ENCODE measurements at regions not wholly inside any gene's neighbourhood (a gene's known extent, or its start where the extent isn't known, plus 50 kb on each side); places are given as distances from the start of the nearest gene placed in this dataset.
A peak's percentile ranks its signal among the peaks of the same experiment; 100 is the strongest.

DNA sequence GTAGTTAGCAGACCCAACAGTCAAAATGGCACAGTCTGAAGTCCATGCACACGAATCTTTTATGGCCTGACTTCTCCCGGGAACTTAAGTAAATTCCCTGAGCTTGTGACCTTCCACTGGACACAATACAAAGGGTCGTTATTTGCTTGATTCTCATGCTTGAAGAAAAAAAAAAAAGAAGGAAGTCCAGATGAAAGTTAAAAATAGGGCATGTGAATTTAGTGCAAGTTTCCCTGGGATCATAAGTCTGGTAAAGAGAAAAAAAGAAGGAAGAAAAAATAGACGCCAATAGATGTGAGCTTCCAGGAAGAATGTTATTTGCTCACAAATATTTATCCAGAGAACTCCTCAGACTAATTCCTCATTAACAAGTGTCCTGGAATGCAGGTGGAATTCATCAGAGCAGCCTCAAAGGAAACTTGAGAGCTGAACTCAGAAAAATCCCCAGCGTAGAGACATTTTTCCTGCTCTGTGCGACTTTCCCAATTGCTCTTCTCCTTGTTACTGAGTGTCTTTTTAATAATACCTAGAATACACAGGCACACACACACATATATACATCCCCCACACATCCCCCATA is 616.3 kb downstream of the EBF1 start:
- DNase-seq (ENCODE audit: low read depth in 2 of 2), result no peak

DNA sequence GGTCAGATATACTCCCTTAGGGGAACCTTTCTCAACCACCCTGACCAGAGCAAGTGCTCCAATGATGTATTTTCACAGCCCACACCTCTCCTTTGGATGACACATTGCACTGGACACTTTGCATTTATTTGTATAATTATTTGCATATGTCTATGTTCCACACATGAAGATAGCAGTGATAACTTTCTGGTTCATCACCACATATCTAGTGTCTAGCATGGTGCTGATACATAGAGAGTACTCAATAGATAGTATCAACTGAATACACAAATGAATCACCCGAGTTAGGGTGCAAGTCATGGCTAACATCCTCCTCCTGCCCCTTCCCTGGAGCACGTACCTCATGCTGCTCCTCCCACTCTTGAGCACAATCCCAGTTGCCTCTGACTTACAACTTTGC is 617.6 kb downstream of the EBF1 start:
- no peak for DNase-seq (ENCODE audit: low read depth in 2 of 2)

DNA sequence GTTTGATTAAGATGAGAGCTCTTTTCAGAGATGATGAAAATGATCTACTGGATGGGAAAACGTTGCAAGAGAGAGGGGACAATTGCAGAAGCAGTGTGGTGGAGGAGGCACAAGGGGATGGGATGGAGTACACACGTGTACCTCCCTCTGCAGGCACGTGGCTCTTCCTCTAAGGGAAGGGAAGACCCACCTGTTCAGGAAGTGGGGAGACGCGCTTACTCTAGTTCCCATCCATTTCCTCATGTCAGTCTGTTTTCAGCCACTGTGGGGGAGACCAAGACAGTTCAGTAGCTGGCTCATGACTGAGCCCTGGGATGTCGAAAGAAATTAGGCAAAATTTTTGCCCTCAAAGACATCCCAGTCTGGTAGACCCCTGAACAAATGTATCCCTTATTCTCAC is 619.2 kb upstream of the CLINT1 start:
- DNase-seq (ENCODE audit: low read depth in 2 of 2), result no peak

DNA sequence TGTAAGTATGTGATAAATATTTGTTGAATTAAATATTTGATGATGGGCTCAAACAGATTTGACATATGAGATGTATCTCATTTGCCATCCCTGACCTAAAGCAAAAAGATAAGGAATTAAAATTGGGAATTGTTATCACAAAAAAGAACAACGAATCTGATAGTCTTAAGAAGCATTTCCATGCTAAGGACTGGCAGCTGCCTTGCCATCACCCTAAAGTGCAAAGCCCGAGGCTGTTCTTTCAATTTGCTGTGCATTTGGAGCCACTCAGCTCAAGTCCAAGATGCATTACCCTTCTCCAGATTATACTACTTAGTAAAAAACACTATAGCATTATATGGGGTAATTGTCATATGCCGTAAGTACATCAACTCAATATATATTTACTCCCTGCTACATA is 618.3 kb upstream of the CLINT1 start:
- no peak for DNase-seq (ENCODE audit: low read depth in 2 of 2)

DNA sequence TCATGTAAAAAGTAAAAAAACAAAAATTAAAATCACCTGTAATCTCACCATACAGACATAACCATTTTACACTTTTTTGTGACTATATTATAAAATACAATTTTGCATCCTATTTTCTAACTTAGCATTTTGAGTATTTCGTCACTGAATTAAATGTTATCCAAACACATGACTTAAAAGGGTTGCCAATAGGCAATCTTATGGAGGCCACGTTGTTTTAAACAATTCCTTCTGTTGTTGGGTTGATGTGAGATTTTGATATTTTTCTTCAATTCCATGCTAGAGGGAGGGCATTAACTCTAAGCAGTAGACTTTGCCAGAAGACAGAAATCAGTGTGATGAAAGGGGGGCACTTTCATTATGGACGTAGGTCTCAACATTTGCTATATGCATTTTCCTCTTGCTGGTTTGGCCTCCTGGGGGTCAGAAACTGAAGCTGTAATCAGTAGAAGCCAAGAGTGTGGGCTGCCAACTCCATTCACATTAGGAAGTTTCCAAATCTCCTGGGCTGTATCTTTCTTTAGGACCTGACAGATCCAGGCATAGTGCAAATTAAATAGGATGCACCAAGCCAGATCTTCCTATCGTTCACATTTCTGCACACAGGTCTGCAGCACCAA is 614.2 kb upstream of the CLINT1 start:
- no peak for DNase-seq (ENCODE audit: low read depth in 2 of 2)

DNA sequence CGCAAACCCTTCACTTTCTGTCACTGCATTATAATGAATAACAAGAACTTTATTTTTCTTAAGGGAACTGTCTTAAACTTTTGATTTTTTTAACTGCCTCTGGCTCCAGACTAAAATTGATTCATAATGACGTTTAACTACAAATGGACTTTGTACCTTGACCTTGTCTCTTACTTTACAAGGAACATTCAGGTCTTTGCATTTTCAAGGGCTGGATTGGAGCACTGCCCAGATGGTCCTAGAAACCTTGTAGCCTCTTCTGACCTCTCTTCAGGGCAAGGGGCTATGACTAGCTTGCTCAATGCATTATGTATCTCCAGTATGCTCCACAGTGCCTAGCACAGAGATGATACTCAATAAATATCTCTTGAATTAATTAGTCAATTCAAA is 612.6 kb upstream of the CLINT1 start:
- DNase-seq (ENCODE audit: low read depth in 2 of 2), result no peak

DNA sequence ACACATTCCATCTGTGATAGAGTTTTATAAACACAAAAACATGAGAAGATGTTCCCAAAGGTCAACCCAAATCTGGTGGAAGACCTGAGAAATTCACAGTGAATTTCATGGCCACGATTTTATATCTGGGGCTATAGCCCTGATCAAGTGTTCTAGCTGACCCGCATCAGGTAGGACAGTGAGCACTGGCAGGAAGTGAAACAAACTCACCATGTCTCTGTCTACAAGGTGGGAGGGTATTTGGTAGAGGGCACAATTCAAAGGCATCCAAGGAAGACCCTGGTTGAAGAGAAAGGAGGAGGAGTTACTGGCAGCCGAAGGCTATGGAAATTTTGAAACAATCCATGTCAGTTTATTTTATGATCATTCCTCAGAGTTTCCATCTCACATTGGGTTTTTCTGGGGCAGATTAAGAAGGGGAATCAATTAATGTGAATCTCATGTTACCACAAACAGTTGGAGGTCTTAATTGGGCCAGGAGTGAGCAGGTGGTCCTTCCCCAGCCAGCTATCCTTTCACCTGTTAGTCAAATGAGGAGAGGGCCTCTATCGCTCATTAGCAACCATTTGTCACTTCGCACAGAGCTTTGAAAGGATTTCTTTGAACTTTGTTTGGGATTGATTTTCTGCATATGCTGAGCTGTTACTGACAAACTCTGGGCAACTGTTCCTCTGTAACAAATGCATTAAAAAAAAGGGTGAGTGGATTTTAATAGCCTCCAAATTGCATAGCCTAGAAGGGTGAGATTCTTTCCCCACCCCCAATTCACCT is 612.0 kb upstream of the CLINT1 start:
- no peak for DNase-seq (ENCODE audit: low read depth in 2 of 2)

DNA sequence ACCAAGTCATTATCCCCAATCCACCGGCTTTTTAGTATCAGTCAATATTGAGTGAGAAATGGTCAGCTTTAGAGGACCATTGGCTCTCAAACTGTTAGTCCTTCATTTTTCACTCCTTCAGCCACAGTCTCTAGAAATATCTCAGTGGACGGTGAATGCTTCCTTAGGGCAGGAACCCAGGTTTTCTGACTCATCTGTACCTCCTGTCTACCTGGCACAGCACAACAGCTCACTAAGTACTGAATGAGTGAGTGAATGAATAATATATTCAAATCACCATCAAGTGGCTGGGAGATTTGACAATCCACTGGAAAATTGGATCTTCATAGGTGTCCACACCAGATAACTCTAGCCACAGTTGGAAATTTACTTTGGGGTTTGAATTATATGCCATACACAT is 609.5 kb upstream of the CLINT1 start:
- no peak for DNase-seq (ENCODE audit: low read depth in 2 of 2)

DNA sequence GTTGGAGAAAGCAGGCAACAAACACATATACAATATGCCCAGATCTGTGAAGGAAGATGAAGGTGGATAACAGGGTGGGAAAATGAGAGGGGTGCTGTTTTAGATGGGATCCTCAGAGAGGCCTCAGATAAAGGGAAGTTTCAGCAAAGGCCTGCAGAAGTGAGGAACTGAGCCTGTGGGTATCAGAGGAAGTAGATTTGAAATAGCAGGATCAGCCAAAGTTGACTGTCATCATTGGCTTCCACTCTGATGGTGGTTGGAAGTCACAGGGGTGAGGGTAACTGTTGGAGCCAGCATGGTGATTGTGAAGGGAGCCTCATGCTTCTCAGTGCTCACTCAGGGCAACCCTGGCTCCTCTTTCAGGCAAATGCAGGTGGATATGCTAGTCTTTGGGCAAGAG is 607.2 kb upstream of the CLINT1 start:
- DNase-seq (ENCODE audit: low read depth in 2 of 2), result no peak

DNA sequence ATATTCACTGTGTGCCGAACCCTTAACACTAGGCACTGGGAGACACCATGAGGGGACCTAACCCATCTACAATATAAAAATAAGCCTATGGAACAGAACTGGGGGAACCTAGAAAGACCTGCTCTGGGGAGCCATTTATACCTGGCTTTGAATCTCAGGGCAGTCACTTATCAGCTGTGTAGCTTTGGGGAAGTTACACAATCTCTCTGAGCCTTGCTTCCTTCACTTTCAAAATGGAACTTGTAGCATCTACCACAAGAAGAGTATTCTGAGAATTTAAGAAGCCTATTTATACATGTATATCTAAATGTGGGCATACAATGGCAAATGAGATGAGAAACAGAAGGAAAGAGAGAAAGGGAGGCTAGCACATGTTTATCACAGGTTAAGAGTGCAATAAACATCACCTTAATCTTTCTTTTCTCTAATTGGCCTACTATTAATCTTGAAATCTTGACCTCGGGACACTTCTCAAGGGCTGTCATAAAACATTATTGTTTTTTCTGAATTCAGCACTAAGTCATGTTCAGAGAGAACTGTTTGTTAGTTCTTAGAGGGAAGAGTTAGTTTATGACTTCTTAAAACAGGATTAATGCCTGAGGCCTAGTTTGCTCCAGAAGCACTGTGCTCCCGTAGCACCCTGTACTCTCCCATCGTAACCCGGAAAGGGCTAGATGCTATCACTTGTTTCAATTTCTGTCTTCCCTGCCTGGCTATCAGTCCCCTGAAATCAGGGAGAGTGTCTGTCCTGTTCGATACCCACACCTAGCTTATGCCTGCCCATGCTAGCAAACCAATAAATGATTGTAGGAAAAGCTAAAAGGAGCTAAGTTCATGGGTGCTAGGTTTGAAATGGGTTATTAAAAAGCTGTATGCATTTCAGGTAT is 606.4 kb upstream of the CLINT1 start:
- no peak for DNase-seq (ENCODE audit: low read depth in 2 of 2)

DNA sequence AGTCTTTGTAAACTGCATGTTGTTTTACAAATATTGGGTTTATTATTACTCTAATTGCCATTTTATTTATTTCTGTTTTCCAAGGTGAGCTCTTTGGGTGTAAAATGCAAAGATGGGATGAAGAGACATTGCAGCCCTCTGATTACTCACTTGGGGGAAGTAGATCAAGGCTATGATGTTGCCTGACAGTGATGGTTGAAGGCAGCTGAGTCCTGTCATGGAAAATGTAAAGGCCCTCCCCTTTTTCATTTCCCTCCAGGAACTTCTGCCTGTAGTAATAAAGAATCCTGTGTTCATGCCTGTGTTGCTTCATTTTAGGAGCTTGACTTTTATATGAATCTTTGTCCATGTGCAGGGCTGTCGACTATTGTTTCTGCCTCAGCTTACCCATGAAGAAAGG is 605.4 kb upstream of the CLINT1 start:
- no peak for DNase-seq (ENCODE audit: low read depth in 2 of 2)

DNA sequence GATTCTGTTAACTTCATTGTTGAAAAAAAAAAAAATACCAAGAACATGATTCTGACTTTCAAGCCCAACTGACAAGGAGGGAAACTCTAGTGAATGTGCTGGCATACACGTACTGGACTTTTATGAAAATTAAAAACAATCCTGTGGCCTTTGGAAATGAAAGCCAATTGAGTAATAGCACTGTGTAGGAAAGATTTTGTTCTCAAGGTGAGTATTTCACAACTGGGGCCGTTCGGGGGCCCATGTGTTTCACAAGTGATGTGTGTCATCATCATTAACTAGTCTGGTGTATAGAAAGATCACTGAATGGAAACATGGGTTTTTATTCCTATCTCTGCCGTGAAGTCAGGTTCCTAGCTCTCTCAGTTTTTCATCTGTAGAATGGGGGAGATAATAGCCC is 605.0 kb upstream of the CLINT1 start:
- DNase-seq (ENCODE audit: low read depth in 2 of 2), result no peak

DNA sequence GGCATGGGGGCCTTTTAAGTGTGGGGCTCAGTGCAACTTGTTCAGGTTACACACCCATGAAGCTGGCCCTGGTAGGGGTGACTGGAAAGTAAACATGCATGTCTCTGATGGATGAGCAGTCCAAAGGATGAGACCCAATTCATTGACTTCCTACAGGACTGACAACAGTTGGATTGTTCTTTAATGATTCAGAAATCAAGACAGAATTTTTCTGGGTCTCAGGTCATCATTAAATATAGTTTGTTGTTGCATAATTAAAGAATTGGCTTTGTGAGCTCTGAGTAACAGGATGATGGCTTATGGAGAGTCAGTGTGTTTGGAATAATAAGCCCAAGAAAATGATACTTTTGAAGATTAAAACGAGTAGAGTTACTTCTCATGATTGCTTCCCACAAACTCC is 604.2 kb upstream of the CLINT1 start:
- DNase-seq (ENCODE audit: low read depth in 2 of 2), result no peak

DNA sequence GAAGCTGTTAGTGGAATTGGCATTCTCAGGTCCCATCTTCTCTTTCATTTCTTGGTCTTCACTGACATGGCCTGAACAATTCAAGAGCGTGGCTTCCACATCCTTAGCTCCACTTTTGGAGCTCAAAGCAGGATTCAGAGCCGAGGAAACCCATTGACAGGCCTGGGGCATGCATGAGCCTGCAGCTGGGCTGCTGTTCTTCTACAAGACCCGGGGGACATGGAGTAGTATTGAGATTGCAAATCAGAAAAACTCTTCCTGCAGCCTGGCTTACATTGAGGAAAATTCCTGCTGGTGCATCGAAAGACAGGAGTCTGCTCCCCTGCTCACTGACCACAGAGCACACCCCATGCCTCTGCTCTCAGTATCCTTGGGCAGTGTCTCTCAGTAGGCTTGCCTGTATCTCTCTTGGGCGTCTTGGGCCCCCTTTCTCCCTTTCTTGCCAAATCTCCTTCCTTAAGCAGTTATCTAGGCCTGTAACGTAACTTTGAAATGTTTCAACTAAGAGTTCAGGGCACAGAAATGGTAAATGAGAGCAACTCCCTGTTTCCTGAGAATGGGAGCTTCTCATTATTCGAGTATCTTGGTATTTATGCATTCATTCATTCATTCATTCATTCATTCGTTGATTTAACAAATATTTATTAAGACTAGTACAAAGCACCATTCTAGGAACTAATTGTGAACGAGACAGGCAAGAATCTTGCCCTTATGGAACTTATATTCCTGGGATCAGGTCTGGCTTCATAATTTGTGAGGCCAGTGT is 603.6 kb upstream of the CLINT1 start:
- DNase-seq (ENCODE audit: low read depth in 2 of 2), result no peak

DNA sequence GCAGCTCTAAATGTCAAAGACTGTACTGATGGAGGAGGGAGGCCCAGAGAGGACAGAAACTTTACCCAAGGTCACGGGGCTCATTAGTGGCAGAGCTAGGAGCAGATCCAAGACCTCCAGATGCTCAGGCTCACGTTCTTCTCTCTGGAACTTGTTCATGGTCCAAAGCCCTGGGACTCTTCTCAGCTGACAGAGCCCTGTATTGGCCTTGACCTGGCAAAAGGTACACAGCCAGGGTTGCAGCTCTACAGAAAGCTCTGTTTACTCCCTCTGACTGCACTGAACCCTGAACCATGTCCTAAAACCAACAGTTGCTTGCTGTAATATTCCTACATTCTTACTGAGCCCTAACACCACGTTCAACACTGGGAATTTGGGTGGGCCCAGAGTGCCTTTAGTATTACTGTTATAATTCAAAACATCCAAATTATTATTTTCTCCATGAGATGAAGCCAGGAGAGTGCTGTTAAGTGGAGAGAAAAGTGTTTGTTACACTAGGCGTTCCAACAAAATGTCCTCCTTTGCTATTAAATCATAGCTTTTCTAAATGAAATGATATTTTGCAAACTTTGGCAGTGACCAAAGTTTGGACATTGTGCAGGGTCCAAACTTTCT is 602.4 kb upstream of the CLINT1 start:
- no peak for DNase-seq (ENCODE audit: low read depth in 2 of 2)

DNA sequence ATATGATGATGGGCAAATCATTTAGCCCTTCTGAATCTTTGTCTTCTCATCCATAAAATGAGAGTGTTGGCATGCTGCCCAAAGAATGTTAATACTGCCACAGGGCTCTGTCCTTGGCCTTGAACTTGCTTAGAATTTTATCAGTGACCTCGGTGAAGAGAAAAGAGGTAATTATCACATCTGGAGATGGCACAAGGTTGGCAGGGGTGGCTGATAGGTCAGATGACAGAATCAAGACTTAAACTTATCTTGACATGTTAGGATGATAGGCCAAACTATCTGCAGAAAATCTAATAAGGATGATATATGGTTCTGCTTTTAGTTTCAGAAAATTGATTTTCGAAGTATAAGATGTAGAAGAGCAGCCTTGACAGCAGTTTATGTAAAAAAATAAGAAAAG is 599.1 kb upstream of the CLINT1 start:
- DNase-seq (ENCODE audit: low read depth in 2 of 2), result no peak

DNA sequence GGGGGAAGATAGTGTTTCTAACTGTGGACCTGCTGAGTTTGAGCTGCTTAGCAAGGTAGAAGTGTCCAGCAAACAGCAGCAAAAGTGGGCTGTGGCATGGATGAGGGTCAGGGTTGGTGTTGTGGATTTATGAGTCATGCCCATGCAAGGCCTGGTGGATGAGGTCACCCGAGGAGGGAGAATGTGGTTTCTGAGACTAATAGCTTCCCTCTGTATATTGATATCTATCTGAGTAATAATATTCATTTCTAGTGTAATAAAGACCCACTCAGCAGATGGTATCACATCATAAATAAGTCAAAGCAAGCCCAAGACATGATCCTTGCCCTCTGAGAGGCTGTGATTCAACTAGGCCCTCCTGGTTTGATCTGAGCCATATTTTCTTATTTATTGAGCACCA is 597.8 kb upstream of the CLINT1 start:
- peak in 1 of 2 donors; percentile 63 for DNase-seq (ENCODE audit: low read depth in 2 of 2)

DNA sequence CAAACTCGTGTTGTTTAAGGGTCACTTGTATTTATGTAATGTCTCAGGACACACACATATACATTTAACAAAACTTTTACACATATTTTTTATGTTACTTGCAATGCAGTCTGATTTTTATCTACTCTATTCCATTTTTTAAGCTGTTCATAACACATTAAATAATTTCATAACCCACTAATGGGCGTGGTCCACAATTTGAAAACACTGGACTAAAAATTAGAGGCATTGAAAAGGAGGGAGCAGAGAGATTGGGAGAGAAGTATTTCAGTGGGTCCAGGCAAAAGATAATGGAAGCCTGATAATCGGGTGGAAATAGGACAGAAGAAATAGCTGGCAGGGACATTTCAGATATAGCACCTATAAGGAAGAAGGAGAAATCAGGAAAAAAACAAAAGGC is 597.3 kb upstream of the CLINT1 start:
- no peak for DNase-seq (ENCODE audit: low read depth in 2 of 2)

DNA sequence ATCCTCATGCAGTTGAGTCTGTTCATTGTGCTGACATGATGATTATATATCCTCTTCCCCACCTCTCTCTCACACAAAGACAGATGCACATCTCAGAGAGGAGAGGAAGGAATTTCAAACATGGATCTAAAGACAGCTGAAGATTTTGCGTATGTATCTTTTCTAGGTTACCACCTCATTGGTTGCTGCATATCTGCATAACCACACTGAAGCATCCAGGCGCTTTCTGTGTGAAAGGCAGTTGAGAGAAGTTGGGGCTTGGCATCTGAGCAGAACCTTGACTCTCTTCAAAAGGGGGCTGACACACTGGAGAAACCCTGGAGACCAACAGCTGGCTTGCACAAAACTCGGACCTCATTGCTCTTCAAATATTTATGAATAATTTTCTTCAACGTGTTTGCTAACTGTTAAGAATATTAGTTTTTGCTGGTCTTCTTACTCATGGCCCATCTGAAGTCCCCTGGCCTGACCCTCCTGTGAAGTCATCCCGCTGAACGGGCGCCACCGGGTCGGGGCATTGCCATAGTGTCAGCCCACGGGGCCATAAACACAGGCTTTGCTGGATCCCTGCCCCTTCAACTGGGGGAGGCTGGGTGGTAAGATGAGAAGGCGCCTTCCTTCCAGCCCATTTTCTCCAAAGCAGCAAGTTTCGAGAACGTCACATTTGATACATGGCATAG is 593.2 kb upstream of the CLINT1 start:
- no peak for DNase-seq (ENCODE audit: low read depth in 2 of 2)

DNA sequence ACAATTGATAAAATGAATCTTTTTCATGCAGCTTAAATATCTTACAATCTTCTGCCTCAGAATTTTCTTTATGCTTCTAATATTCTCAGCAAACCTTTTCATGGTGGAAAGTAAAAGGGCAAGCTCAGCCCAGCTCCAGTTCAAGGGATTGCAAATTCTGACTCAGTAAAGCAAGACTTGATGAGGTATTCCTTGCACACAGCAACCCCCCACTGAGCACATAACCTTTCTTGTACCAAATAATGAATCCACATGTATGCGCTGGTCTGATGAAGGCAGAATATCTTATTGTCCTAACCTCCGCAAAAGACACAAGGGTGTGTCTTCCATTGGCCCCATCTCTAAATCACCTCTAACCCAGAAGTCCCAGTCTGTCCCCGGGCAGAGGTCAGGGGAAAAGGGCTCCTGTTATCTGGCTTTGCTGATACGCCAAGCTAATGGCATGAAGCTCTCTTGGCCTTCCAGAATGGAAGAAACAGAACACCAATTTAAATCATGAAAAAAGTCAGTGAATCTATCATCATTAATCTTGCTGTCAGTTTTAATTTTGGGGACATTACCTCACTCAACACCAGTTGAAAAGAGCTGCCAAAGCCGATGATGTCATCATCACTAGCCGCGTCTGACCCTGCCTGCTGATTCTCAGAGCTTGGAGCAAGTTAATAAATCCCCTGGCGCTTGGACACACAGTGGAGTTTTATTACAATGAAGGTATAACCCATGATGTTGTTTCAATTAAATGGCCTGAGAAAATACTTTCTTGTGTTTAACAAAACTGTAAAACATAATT is 592.5 kb upstream of the CLINT1 start:
- DNase-seq (ENCODE audit: low read depth in 2 of 2), result peak in 1 of 2 donors; percentile 4
